ENCODE measurements at regions not wholly inside any gene's neighbourhood (a gene's known extent, or its start where the extent isn't known, plus 50 kb on each side); places are given as distances from the start of the nearest gene placed in this dataset.

DNA sequence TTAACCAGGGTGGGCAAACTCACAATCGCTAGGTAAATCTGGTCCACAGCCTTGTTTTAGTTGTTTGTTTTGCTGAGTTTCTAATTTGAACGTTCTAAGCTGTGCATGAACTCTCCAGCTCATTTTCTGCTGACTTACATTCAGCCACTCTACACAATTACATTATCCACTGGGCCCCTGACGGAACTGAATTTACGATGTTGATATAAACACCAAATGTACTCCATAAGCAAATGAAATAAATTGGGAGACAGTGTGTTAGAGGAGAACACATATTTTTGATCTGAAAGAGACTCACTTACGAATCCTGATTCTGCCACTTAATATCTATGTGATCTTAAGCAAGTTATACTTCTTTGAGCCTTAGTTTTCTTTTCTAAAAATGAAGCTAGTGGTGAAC lies 393.4 kb downstream of the ZNF608 start:
- DNase-seq (ENCODE audit: low read depth, low spot score) = no peak
- H3K36me3 ChIP-seq (ENCODE audit: control insufficient read depth, insufficient read depth, low read length) = no peaks in the 10 kb centered on the region
- no peaks in the 10 kb centered on the region for H3K9me3 ChIP-seq (ENCODE audit: control insufficient read depth, insufficient read depth, low read length)
- no CpG with 5 or more reads among the region's 5 CpGs for WGBS (ENCODE audit: insufficient coverage, insufficient read length)
- H3K27ac ChIP-seq (ENCODE audit: low read length) = no peak overlapping the region
- H3K4me3 ChIP-seq (ENCODE audit: low read length) = no peak overlapping the region
- no peaks in the 10 kb centered on the region for H3K27me3 ChIP-seq (ENCODE audit: control insufficient read depth, insufficient read depth, low read length)
- H3K4me1 ChIP-seq (ENCODE audit: control insufficient read depth, insufficient read depth, low read length) = no peaks in the 10 kb centered on the region

GRCh38 chr5:124352312-124352711 lies 394.1 kb downstream of the ZNF608 start:
- no peaks in the 10 kb centered on the region for H3K27me3 ChIP-seq (ENCODE audit: control insufficient read depth, insufficient read depth, low read length)
- no peaks in the 10 kb centered on the region for H3K36me3 ChIP-seq (ENCODE audit: control insufficient read depth, insufficient read depth, low read length)
- no peaks in the 10 kb centered on the region for H3K4me1 ChIP-seq (ENCODE audit: control insufficient read depth, insufficient read depth, low read length)
- no CpG with 5 or more reads among the region's 4 CpGs for WGBS (ENCODE audit: insufficient coverage, insufficient read length)
- no peak for DNase-seq (ENCODE audit: low read depth, low spot score)
- H3K9me3 ChIP-seq (ENCODE audit: control insufficient read depth, insufficient read depth, low read length) = no peaks in the 10 kb centered on the region
- no peak overlapping the region for H3K4me3 ChIP-seq (ENCODE audit: low read length)
- H3K27ac ChIP-seq (ENCODE audit: low read length) = no peak overlapping the region

DNA sequence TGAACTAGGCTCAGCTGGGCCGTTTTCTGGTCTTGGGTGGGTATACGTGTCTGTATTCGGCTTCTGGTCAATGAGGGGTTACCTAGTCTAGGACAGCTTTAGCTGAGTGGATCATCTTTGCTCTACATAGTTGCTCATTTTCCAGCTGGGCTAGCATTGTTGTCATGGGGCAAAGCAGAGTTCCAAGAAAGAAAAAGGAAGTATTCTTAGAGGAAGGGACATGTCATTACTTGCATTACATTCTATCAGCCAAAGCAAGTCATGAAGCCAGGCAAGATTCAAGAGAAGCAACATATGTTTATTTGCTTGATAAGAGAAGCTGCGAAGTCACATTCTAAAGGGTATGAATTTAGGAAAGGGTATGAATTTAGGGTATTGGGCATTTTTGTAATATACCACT lies 396.5 kb downstream of the ZNF608 start:
- H3K9me3 ChIP-seq (ENCODE audit: control insufficient read depth, insufficient read depth, low read length) = no peaks in the 10 kb centered on the region
- 100% methylated on average over 1 of the region's 4 CpGs for WGBS (ENCODE audit: insufficient coverage, insufficient read length)
- H3K4me1 ChIP-seq (ENCODE audit: control insufficient read depth, insufficient read depth, low read length) = no peaks in the 10 kb centered on the region
- H3K36me3 ChIP-seq (ENCODE audit: control insufficient read depth, insufficient read depth, low read length) = no peaks in the 10 kb centered on the region
- no peaks in the 10 kb centered on the region for H3K27me3 ChIP-seq (ENCODE audit: control insufficient read depth, insufficient read depth, low read length)
- no peak for DNase-seq (ENCODE audit: low read depth, low spot score)
- H3K4me3 ChIP-seq (ENCODE audit: low read length) = no peak overlapping the region
- H3K27ac ChIP-seq (ENCODE audit: low read length) = no peak overlapping the region

DNA sequence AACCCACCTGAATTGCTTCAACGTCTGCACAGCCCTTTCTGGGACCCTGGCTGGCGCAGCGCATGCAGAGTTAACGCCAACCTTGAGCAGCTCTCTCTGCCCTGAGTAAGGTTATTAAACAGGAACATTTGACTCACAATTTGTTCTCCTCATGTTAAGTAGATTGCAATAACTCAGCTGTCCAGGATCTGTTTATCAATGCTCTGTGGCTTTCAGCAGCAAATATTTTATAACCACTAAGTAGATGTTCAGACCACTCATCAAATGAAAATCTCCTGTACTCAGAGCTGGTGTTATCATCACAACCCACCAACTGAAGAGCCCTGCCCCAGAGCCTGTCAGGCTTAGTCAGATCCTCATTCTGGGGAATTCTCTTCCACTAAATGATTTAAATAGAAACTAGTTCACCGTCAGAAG lies 403.0 kb downstream of the ZNF608 start:
- no peaks in the 10 kb centered on the region for H3K4me1 ChIP-seq (ENCODE audit: control insufficient read depth, insufficient read depth, low read length)
- no peak overlapping the region for H3K27ac ChIP-seq (ENCODE audit: low read length)
- H3K9me3 ChIP-seq (ENCODE audit: control insufficient read depth, insufficient read depth, low read length) = no peaks in the 10 kb centered on the region
- no peaks in the 10 kb centered on the region for H3K27me3 ChIP-seq (ENCODE audit: control insufficient read depth, insufficient read depth, low read length)
- no CpG with 5 or more reads among the region's 5 CpGs for WGBS (ENCODE audit: insufficient coverage, insufficient read length)
- no peak overlapping the region for H3K4me3 ChIP-seq (ENCODE audit: low read length)
- no peaks in the 10 kb centered on the region for H3K36me3 ChIP-seq (ENCODE audit: control insufficient read depth, insufficient read depth, low read length)
- DNase-seq (ENCODE audit: low read depth, low spot score) = no peak

GRCh38 chr5:124342986-124343385 lies 403.5 kb downstream of the ZNF608 start:
- Histone ChIP-seq H3K36me3 (ENCODE audit: control insufficient read depth, insufficient read depth, low read length) (no peaks in the 10 kb centered on the region), H3K4me3 (ENCODE audit: low read length) (no peak overlapping the region), H3K27ac (ENCODE audit: low read length) (no peak overlapping the region), H3K4me1 (ENCODE audit: control insufficient read depth, insufficient read depth, low read length) (no peaks in the 10 kb centered on the region), H3K9me3 (ENCODE audit: control insufficient read depth, insufficient read depth, low read length) (no peaks in the 10 kb centered on the region), H3K27me3 (ENCODE audit: control insufficient read depth, insufficient read depth, low read length) (no peaks in the 10 kb centered on the region)
- DNase-seq (ENCODE audit: low read depth, low spot score) = no peak
- no CpG with 5 or more reads among the region's 1 CpG for WGBS (ENCODE audit: insufficient coverage, insufficient read length)

DNA sequence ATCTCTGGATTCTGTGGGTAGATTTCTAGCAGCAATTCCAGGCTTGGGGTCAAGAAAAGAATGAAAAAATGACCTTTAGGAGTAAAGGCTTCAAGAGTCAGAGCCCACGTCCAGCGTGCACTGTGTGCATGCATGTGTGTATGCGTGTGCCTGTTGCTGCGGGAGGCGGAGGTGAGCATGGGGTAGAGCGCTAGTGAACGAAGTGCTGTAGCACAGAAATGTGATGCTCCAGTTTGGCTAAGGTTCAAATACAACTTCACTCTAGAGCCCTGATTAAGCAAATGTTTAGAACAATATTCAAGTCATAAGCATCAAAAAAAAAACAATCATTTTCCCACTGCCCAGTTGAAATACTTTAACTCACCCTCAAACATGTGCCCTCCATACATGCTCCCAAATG lies 403.9 kb downstream of the ZNF608 start:
- DNase-seq (ENCODE audit: low read depth, low spot score) = no peak
- Histone ChIP-seq H3K4me3 (ENCODE audit: low read length) (no peak overlapping the region), H3K9me3 (ENCODE audit: control insufficient read depth, insufficient read depth, low read length) (no peaks in the 10 kb centered on the region), H3K36me3 (ENCODE audit: control insufficient read depth, insufficient read depth, low read length) (no peaks in the 10 kb centered on the region), H3K27ac (ENCODE audit: low read length) (no peak overlapping the region), H3K27me3 (ENCODE audit: control insufficient read depth, insufficient read depth, low read length) (no peaks in the 10 kb centered on the region), H3K4me1 (ENCODE audit: control insufficient read depth, insufficient read depth, low read length) (no peaks in the 10 kb centered on the region)
- no CpG with 5 or more reads among the region's 7 CpGs for WGBS (ENCODE audit: insufficient coverage, insufficient read length)

- H3K36me3 ChIP-seq (ENCODE audit: control insufficient read depth, insufficient read depth, low read length) = no peaks in the 10 kb centered on the region
- no CpG with 5 or more reads among the region's 1 CpG for WGBS (ENCODE audit: insufficient coverage, insufficient read length)
- H3K27me3 ChIP-seq (ENCODE audit: control insufficient read depth, insufficient read depth, low read length) = no peaks in the 10 kb centered on the region
- H3K4me1 ChIP-seq (ENCODE audit: control insufficient read depth, insufficient read depth, low read length) = no peaks in the 10 kb centered on the region
- no peaks in the 10 kb centered on the region for H3K9me3 ChIP-seq (ENCODE audit: control insufficient read depth, insufficient read depth, low read length)
- no peak overlapping the region for H3K4me3 ChIP-seq (ENCODE audit: low read length)
- DNase-seq (ENCODE audit: low read depth, low spot score) = no peak
- no peak overlapping the region for H3K27ac ChIP-seq (ENCODE audit: low read length)
These were observed 404.4 kb downstream of the ZNF608 start for GRCh38 chr5:124342027-124342471.

DNA sequence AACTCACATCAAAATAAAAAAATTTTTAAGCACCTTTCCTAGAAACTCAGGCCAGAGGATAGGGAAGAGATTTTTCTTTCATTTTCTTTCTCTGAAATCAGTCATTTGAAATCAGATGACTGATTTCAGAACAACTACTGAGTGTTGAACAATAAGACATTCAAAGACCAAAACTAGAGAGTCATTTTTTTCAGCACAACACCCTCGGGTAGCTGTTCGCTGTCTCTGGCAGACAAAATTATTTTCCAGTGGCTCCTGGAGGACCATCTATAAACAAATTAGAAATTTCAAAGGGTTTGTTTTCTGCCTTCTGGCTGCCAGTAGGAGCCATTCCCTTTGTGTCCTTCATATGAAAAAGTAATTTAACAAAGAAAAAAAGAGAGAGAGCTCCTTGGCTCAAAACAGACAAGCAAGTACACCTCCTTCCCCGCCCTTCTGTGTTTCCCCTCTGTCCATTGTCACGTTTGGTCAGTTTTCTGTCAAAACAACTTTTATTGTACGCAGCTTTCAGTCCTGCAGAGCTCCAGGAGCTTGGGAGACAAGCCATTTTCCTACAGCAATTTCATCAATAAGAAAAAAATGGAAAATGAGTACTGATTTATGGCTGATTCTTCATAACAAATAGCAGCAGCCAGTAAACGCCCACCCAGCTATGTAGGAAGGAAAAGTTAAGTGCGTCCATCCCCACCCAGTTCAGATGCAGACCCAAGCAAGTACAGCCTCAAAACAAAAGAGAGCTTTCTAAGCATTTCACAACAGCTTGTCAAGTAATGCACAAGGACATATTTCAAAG lies 405.2 kb downstream of the ZNF608 start:
- Histone ChIP-seq H3K4me3 (ENCODE audit: low read length) (no peak overlapping the region), H3K27me3 (ENCODE audit: control insufficient read depth, insufficient read depth, low read length) (no peaks in the 10 kb centered on the region), H3K27ac (ENCODE audit: low read length) (no peak overlapping the region), H3K36me3 (ENCODE audit: control insufficient read depth, insufficient read depth, low read length) (no peaks in the 10 kb centered on the region), H3K9me3 (ENCODE audit: control insufficient read depth, insufficient read depth, low read length) (no peaks in the 10 kb centered on the region), H3K4me1 (ENCODE audit: control insufficient read depth, insufficient read depth, low read length) (no peaks in the 10 kb centered on the region)
- DNase-seq (ENCODE audit: low read depth, low spot score) = no peak
- WGBS (ENCODE audit: insufficient coverage, insufficient read length) = no CpG with 5 or more reads among the region's 7 CpGs

GRCh38 chr5:124337996-124338395 lies 408.4 kb downstream of the ZNF608 start:
- Histone ChIP-seq H3K9me3 (ENCODE audit: control insufficient read depth, insufficient read depth, low read length) (no peaks in the 10 kb centered on the region), H3K27me3 (ENCODE audit: control insufficient read depth, insufficient read depth, low read length) (no peaks in the 10 kb centered on the region), H3K27ac (ENCODE audit: low read length) (no peak overlapping the region), H3K36me3 (ENCODE audit: control insufficient read depth, insufficient read depth, low read length) (no peaks in the 10 kb centered on the region), H3K4me3 (ENCODE audit: low read length) (no peak overlapping the region), H3K4me1 (ENCODE audit: control insufficient read depth, insufficient read depth, low read length) (no peaks in the 10 kb centered on the region)
- DNase-seq (ENCODE audit: low read depth, low spot score) = no peak

- no CpG with 5 or more reads among the region's 4 CpGs for WGBS (ENCODE audit: insufficient coverage, insufficient read length)
- no peak for DNase-seq (ENCODE audit: low read depth, low spot score)
- Histone ChIP-seq H3K4me1 (ENCODE audit: control insufficient read depth, insufficient read depth, low read length) (no peaks in the 10 kb centered on the region), H3K4me3 (ENCODE audit: low read length) (no peak overlapping the region), H3K27ac (ENCODE audit: low read length) (no peak overlapping the region), H3K9me3 (ENCODE audit: control insufficient read depth, insufficient read depth, low read length) (no peaks in the 10 kb centered on the region; the same call in 1 of the 2 replicates), H3K36me3 (ENCODE audit: control insufficient read depth, insufficient read depth, low read length) (no peaks in the 10 kb centered on the region), H3K27me3 (ENCODE audit: control insufficient read depth, insufficient read depth, low read length) (no peaks in the 10 kb centered on the region)
These were observed 413.0 kb downstream of the ZNF608 start for GRCh38 chr5:124333298-124333979.

DNA sequence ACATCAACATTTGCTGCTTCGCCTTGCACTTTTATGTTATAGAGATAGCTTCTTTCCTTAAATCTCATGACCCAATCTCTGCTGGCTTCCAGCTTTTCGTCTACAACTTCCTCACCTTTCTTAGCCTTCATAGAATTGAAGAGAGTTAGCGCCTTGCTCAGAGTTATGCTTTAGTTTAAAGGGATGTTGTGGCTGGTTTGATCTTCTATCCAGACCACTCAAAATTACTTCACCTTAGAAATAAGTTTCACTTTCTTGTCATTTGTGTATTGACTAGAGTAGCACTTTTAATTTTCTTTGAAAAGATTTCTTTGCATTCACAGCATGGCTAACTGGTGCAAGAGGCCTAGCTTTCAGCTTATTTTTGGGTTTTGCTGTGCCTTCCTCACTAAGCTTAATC lies 414.2 kb downstream of the ZNF608 start:
- DNase-seq (ENCODE audit: low read depth, low spot score) = no peak
- H3K27ac ChIP-seq (ENCODE audit: low read length) = no peak overlapping the region
- H3K9me3 ChIP-seq (ENCODE audit: control insufficient read depth, insufficient read depth, low read length) = no peaks in the 10 kb centered on the region; the same call in 1 of the 2 replicates
- H3K4me3 ChIP-seq (ENCODE audit: low read length) = no peak overlapping the region
- no CpG with 5 or more reads among the region's 3 CpGs for WGBS (ENCODE audit: insufficient coverage, insufficient read length)
- no peaks in the 10 kb centered on the region for H3K4me1 ChIP-seq (ENCODE audit: control insufficient read depth, insufficient read depth, low read length)
- H3K27me3 ChIP-seq (ENCODE audit: control insufficient read depth, insufficient read depth, low read length) = no peaks in the 10 kb centered on the region
- H3K36me3 ChIP-seq (ENCODE audit: control insufficient read depth, insufficient read depth, low read length) = no peaks in the 10 kb centered on the region

Measured in iPS DF 6.9 (cell line).